H1 (cell line): ENCODE measurements at regions not wholly inside any gene's neighbourhood (a gene's known extent, or its start where the extent isn't known, plus 50 kb on each side); places are given as distances from the start of the nearest gene placed in this dataset.

ENCODE experiments used
- CTCF ChIA-PET: fragments of 300-600 bp; sonication (Branson Sonifier 250); formaldehyde crosslinking; loops from one replicate; lab custom pipeline; 2021; ENCODE audit not compliant: partially characterized antibody; lab: Charles Lee
- POLR2A ChIA-PET: fragments of 300-600 bp; sonication (Branson Sonifier 250); formaldehyde crosslinking; loops from one replicate; lab custom pipeline; 2021; ENCODE audit warnings: inconsistent platforms; ENCODE audit not compliant: partially characterized antibody; lab: Charles Lee
- DNase-seq, 2 experiments: peaks; one replicate each; pipeline versions ENCODE4 v3.0.0 to v3.0.0-alpha.2; 2010 to 2022; ENCODE audit warnings: low spot score in 2 of 2, low read depth in 1 of 2, mixed read lengths in 1 of 2
- FAIRE-seq: peaks from 2 replicates; lab custom pipeline; 2011; peaks lifted over from hg19 to GRCh38; lab: Jason Lieb, UNC
- H2AFZ ChIP-seq: 2 replicates; pipeline ENCODE4 v1.8.1; 2012; ENCODE audit warnings: low read length, inconsistent platforms
- H2AK5ac ChIP-seq: 2 replicates; pipeline ENCODE4 v1.6.1; 2013; ENCODE audit warnings: low read depth, low read length
- H2BK120ac ChIP-seq: replicated peaks from 2 replicates; pipeline ENCODE3; 2013; ENCODE audit warnings: low read depth, low read length, inconsistent platforms
- H2BK12ac ChIP-seq: 2 replicates; pipeline ENCODE4 v1.6.1; 2013; ENCODE audit warnings: low read depth, low read length
- H2BK15ac ChIP-seq: 2 replicates; pipeline ENCODE4 v1.6.1; 2013; ENCODE audit warnings: low read length
- H2BK20ac ChIP-seq: 2 replicates; pipeline ENCODE4 v1.6.1; 2013; ENCODE audit warnings: low read length
- H2BK5ac ChIP-seq: 2 replicates; pipeline ENCODE4 v1.6.1; 2013; ENCODE audit warnings: low read depth, low read length
- H3K14ac ChIP-seq: 2 replicates; pipeline ENCODE4 v1.6.1; 2013; ENCODE audit warnings: inconsistent platforms; ENCODE audit not compliant: insufficient read length
- H3K18ac ChIP-seq: 2 replicates; pipeline ENCODE4 v1.6.1; 2013; ENCODE audit warnings: low read length; ENCODE audit errors: extremely low read depth
- H3K23ac ChIP-seq: 2 replicates; pipeline ENCODE4 v1.6.1; 2013; ENCODE audit warnings: inconsistent platforms; ENCODE audit not compliant: insufficient read length
- H3K23me2 ChIP-seq: 2 replicates; pipeline ENCODE4 v1.6.1; 2013; ENCODE audit warnings: low read depth, low read length
- H3K27ac ChIP-seq: 2 replicates; pipeline ENCODE4 v1.6.1; 2011; ENCODE audit warnings: low read depth, low read length, inconsistent platforms
- H3K27me3 ChIP-seq, 4 experiments: replicated peaks in 1 of 4; 1 replicate in 1 of 4; 2 replicates in 3 of 4; pipeline versions ENCODE4 v1.6.1 to v1.8.1; 2011 to 2013; ENCODE audit warnings: low read length in 3 of 4, mild to moderate bottlenecking in 3 of 4, inconsistent platforms in 2 of 4, mixed read lengths in 2 of 4, moderate library complexity in 1 of 4; ENCODE audit not compliant: control insufficient read depth in 3 of 4, insufficient read depth in 3 of 4; ENCODE audit errors: extremely low read depth in 1 of 4
- H3K36me3 ChIP-seq, 4 experiments: 2 replicates each; pipeline versions ENCODE4 v1.6.1 to v1.8.1; 2011 to 2013; ENCODE audit warnings: mild to moderate bottlenecking in 4 of 4, low read length in 3 of 4, moderate library complexity in 2 of 4, control low read depth in 1 of 4, inconsistent platforms in 1 of 4; ENCODE audit not compliant: insufficient read depth in 4 of 4, control insufficient read depth in 2 of 4
- H3K4ac ChIP-seq: replicated peaks from 2 replicates; pipeline ENCODE3; 2013; ENCODE audit warnings: low read length, low read depth, mixed read lengths, inconsistent platforms; ENCODE audit not compliant: insufficient read length
- H3K4me1 ChIP-seq, 4 experiments: replicated peaks in 1 of 4; 1 replicate in 1 of 4; 2 replicates in 3 of 4; pipeline versions ENCODE4 v1.6.1 to v1.8.1; 2011 to 2013; ENCODE audit warnings: low read length in 3 of 4, inconsistent platforms in 2 of 4, mixed read lengths in 1 of 4; ENCODE audit not compliant: insufficient read depth in 4 of 4, control insufficient read depth in 3 of 4
- H3K4me2 ChIP-seq, 2 experiments: 2 replicates each; pipeline versions ENCODE4 v1.6.1 to v1.8.1; 2011 to 2013; ENCODE audit warnings: low read depth in 2 of 2, low read length in 2 of 2, control low read depth in 1 of 2, inconsistent platforms in 1 of 2, mild to moderate bottlenecking in 1 of 2; ENCODE audit not compliant: insufficient read depth in 1 of 2
- H3K4me3 ChIP-seq, 4 experiments: fragments of 200-600, 300-600 bp in 1 of 4; sonication (generic), shearing (Covaris generic), sonication (Bioruptor Twin) in 1 of 4; 2 replicates each; pipeline versions ENCODE4 v1.5.1 to v1.8.1; 2011 to 2016; ENCODE audit warnings: low read length in 4 of 4, low read depth in 3 of 4, control low read depth in 2 of 4, inconsistent platforms in 2 of 4, mild to moderate bottlenecking in 2 of 4, mixed read lengths in 1 of 4, moderate library complexity in 1 of 4; ENCODE audit not compliant: insufficient read depth in 2 of 4; ENCODE audit errors: extremely low read depth in 1 of 4
- H3K56ac ChIP-seq: replicated peaks from 2 replicates; pipeline ENCODE3; 2013; ENCODE audit warnings: low read depth, mild to moderate bottlenecking, mixed read lengths, low read length, inconsistent platforms; ENCODE audit not compliant: insufficient read length
- H3K79me1 ChIP-seq: 2 replicates; pipeline ENCODE4 v1.6.1; 2013; ENCODE audit warnings: low read depth, low read length, control low read depth
- H3K79me2 ChIP-seq, 2 experiments: 2 replicates each; pipeline versions ENCODE4 v1.6.1 to v1.8.1; 2012 to 2013; ENCODE audit warnings: low read length in 2 of 2, mild to moderate bottlenecking in 2 of 2, inconsistent platforms in 1 of 2; ENCODE audit not compliant: insufficient read depth in 2 of 2, control insufficient read depth in 1 of 2
- H3K9ac ChIP-seq, 4 experiments: replicated peaks in 1 of 4; 1 replicate in 1 of 4; 2 replicates in 3 of 4; pipeline versions ENCODE4 v1.6.1 to v1.8.1; 2011 to 2013; ENCODE audit warnings: low read depth in 3 of 4, low read length in 3 of 4, control low read depth in 2 of 4, mild to moderate bottlenecking in 2 of 4, moderate library complexity in 2 of 4, inconsistent platforms in 1 of 4; ENCODE audit errors: extremely low read depth in 1 of 4
- H3K9me3 ChIP-seq, 2 experiments: 2 replicates each; pipeline versions ENCODE4 v1.6.1 to v1.8.1; 2012 to 2013; ENCODE audit warnings: mild to moderate bottlenecking in 2 of 2, moderate library complexity in 2 of 2, control low read depth in 1 of 2, inconsistent platforms in 1 of 2, low read depth in 1 of 2, low read length in 1 of 2, mixed read lengths in 1 of 2; ENCODE audit not compliant: insufficient read depth in 2 of 2
- H4K20me1 ChIP-seq, 2 experiments: replicated peaks in 1 of 2; 2 replicates each; pipeline versions ENCODE3 to v1.8.1; 2011 to 2013; ENCODE audit warnings: inconsistent platforms in 2 of 2, low read length in 2 of 2, mild to moderate bottlenecking in 1 of 2; ENCODE audit not compliant: insufficient read depth in 2 of 2, control insufficient read depth in 1 of 2
- H4K5ac ChIP-seq: 2 replicates; pipeline ENCODE4 v1.6.1; 2013; ENCODE audit warnings: low read length, low read depth, mixed read lengths, inconsistent platforms; ENCODE audit not compliant: insufficient read length
- H4K8ac ChIP-seq: 2 replicates; pipeline ENCODE4 v1.8.0; 2013; ENCODE audit warnings: mild to moderate bottlenecking, moderate library complexity, low read length, inconsistent platforms; ENCODE audit not compliant: insufficient read depth; ENCODE audit errors: extremely low read depth
- H4K91ac ChIP-seq: replicated peaks from 2 replicates; pipeline ENCODE3; 2013; ENCODE audit warnings: low read length, mixed read lengths, inconsistent platforms; ENCODE audit not compliant: insufficient read length
- EGR1 ChIP-seq: IDR thresholded peaks from 2 replicates; pipeline ENCODE4 v1.6.1; 2011; ENCODE audit warnings: low read depth, low read length, borderline replicate concordance
- KDM1A ChIP-seq: fragments of 200-600, 300-600 bp; sonication (generic); IDR thresholded peaks from 2 replicates; pipeline ENCODE4 v1.7.1; 2016; ENCODE audit warnings: mild to moderate bottlenecking, low read length, borderline replicate concordance
- NANOG ChIP-seq: IDR thresholded peaks from 2 replicates; pipeline ENCODE4 v1.6.1; 2011; ENCODE audit warnings: low read length, low read depth, mild to moderate bottlenecking, inconsistent platforms; ENCODE audit not compliant: insufficient read depth, poor library complexity, severe bottlenecking
- SP2 ChIP-seq: IDR thresholded peaks from 2 replicates; pipeline ENCODE4 v1.6.1; 2012; ENCODE audit warnings: mild to moderate bottlenecking, low read length, inconsistent platforms
- TEAD4 ChIP-seq: IDR thresholded peaks from 2 replicates; pipeline ENCODE4 v1.6.1; 2012; ENCODE audit warnings: low read depth, low read length, inconsistent platforms, mixed read lengths
- WGBS, 2 experiments: shearing (Covaris generic) in 1 of 2; methylation state at CpG; one replicate each; pipeline versions ENCODE4 v1.1.6 to v1.1.7; 2013 to 2015; ENCODE audit warnings: low lambda C conversion rate in 2 of 2, mixed read lengths in 2 of 2, inconsistent platforms in 1 of 2, low coverage in 1 of 2, missing lambda C conversion rate in 1 of 2; ENCODE audit not compliant: insufficient replicate concordance in 2 of 2, insufficient coverage in 1 of 2, insufficient read length in 1 of 2; ENCODE audit errors: extremely low coverage in 1 of 2, missing lambda C conversion rate in 1 of 2; 5-methylcytosine and 5-hydroxymethylcytosine counted together

- Histone ChIP-seq H4K5ac (no peak overlapping the region), H3K27ac (no peak overlapping the region), H2BK15ac (no peak overlapping the region), H3K23me2 (no peaks in the 10 kb centered on the region), H4K91ac (no peak overlapping the region), H3K14ac (no peak overlapping the region), H3K4me3 (no peak overlapping the region), H2BK12ac (no peak overlapping the region), H4K8ac (no peak overlapping the region), H3K4ac (no peak overlapping the region), H3K36me3 (no peaks in the 10 kb centered on the region), H2BK120ac (no peak overlapping the region), H3K9ac (no peak overlapping the region), H3K27me3 (no peaks in the 10 kb centered on the region), H2BK20ac (no peak overlapping the region), H2AK5ac (no peak overlapping the region), H2BK5ac (no peak overlapping the region), H3K18ac (no peak overlapping the region), H3K79me2 (no peaks in the 10 kb centered on the region), H3K23ac (no peak overlapping the region), H3K9me3 (no peaks in the 10 kb centered on the region), H3K79me1 (no peaks in the 10 kb centered on the region), H3K56ac (no peak overlapping the region), H4K20me1 (no peaks in the 10 kb centered on the region), H2AFZ (peak overlapping the region; percentile 46; the same call in 1 of the 2 replicates), H3K4me1 (no peaks in the 10 kb centered on the region), H3K4me2 (no peak overlapping the region)
- TF ChIP-seq NANOG (no peak), EGR1 (no peak), KDM1A (no peak), TEAD4 (no peak), SP2 (no peak)
- CTCF ChIA-PET, result interaction anchor here (1.4 to 1.5 kb wide), 2 partner anchors 9 to 390 kb away, joined by 3 to 5 read pairs; no protein-coding TSS in a partner anchor
- DNase-seq (no peak), FAIRE-seq (no peak)
- WGBS, 2 experiments, result 69% methylated on average over 4 of the region's 4 CpGs; no CpG with 5 or more reads in 1 of the 2 experiments
- POLR2A ChIA-PET, result no interaction called here
These were observed 187.6 kb downstream of the NHLRC3 start for GRCh38 chr13:39225860-39226259.
